Motor neuron (in vitro differentiated cells): ENCODE measurements at regions not wholly inside any gene's neighbourhood (a gene's known extent, or its start where the extent isn't known, plus 50 kb on each side); places are given as distances from the start of the nearest gene placed in this dataset.
A peak's percentile ranks its signal among the peaks of the same experiment; 100 is the strongest.

Experiments used
- ATAC-seq, 8 experiments: fragments of 200-7000 bp; cut with Tn5 transposase; replicated peaks in 6 of 8; 2 replicates each; pipeline ENCODE4 v1.8.0; 2021; ENCODE audit warnings: mild to moderate bottlenecking in 8 of 8, moderate library complexity in 8 of 8
- H3K27ac ChIP-seq, 2 donors: fragments of 250-450 bp; sonication (Bioruptor Pico); 2 replicates each; pipeline ENCODE4 v1.9.0; 2021; ENCODE audit warnings: antibody characterized with exemption in 2 of 2, mild to moderate bottlenecking in 2 of 2, moderate library complexity in 1 of 2
- H3K4me1 ChIP-seq, 2 donors: fragments of 250-450 bp; sonication (Bioruptor Pico); replicated peaks in 1 of 2; 2 replicates each; pipeline ENCODE4 v1.6.1; 2021; ENCODE audit warnings: antibody characterized with exemption in 2 of 2, mild to moderate bottlenecking in 2 of 2, moderate library complexity in 1 of 2
- H3K4me3 ChIP-seq, 5 donors: fragments of 250-450 bp; sonication (Bioruptor Pico); 2 replicates each; pipeline ENCODE4 v1.9.0; 2021; ENCODE audit warnings: antibody characterized with exemption in 5 of 5, mild to moderate bottlenecking in 5 of 5, moderate library complexity in 4 of 5
- WGBS, 10 experiments: fragments of 450-650 bp; shearing (Covaris generic); methylation state at CpG; one replicate each; pipeline ENCODE4 v1.0.0; 2022; 5-methylcytosine and 5-hydroxymethylcytosine counted together
- in situ Hi-C, 9 experiments: fragments of 400-800 bp; cut with MboI; loops; one replicate each; pipeline ENCODE4 v1.15.0; 2021; ENCODE audit warnings: low sequenced_read_pairs in 9 of 9, low pct_unique_long_range_greater_than_20kb in 2 of 9; ENCODE audit not compliant: unreplicated experiment in 9 of 9

- Histone ChIP-seq H3K27ac (no peak overlapping the region), H3K4me1 (peaks cover 0 to 2% of the 10 kb centered on the region in 2 donors), H3K4me3 (no peak overlapping the region)
- 23 to 88% (median 68%) methylated on average over 1 to 8 of the region's 8 CpGs for WGBS, 10 experiments
- no peak for ATAC-seq
- in situ Hi-C loops = no loop called here
Observed at GRCh38 chr10:7007600-7008190, 403.1 kb downstream of the SFMBT2 start.

GRCh38 chr10:7006566-7006965 lies 404.3 kb downstream of the SFMBT2 start:
- no peak for ATAC-seq
- Histone ChIP-seq H3K4me1 (peaks cover 0 to 2% of the 10 kb centered on the region in 2 donors), H3K4me3 (no peak overlapping the region), H3K27ac (no peak overlapping the region)
- WGBS, 10 experiments = 0 to 83% (median 35%) methylated on average over 1 to 2 of the region's 2 CpGs; no CpG with 5 or more reads in 2 of the 10 experiments
- in situ Hi-C loops = no loop called here

GRCh38 chr10:7003831-7004395 lies 406.9 kb downstream of the SFMBT2 start:
- H3K4me1 ChIP-seq = peaks cover 2 to 7% of the 10 kb centered on the region in 2 donors
- 0 to 100% (median 62%) methylated on average over 1 to 4 of the region's 4 CpGs for WGBS, 10 experiments
- H3K27ac ChIP-seq = no peak overlapping the region
- no peak for ATAC-seq
- in situ Hi-C loops = no loop called here
- H3K4me3 ChIP-seq = no peak overlapping the region

- Histone ChIP-seq H3K4me3 (no peak overlapping the region), H3K27ac (no peak overlapping the region), H3K4me1 (peaks cover 15 to 16% of the 10 kb centered on the region in 2 donors)
- WGBS, 10 experiments = 24 to 96% (median 80%) methylated on average over 3 to 4 of the region's 4 CpGs; no CpG with 5 or more reads in 5 of the 10 experiments
- in situ Hi-C loops = no loop called here
- ATAC-seq = peak in 4 of 8 experiments; percentile 26 to 84 (median 50)
Observed at GRCh38 chr10:7000061-7000460, 410.8 kb downstream of the SFMBT2 start.

GRCh38 chr10:6999232-6999925 lies 411.5 kb downstream of the SFMBT2 start:
- H3K4me3 ChIP-seq = no peak overlapping the region
- ATAC-seq = no peak
- in situ Hi-C loops = no loop called here
- H3K4me1 ChIP-seq = peaks cover 15 to 16% of the 10 kb centered on the region in 2 donors
- no peak overlapping the region for H3K27ac ChIP-seq
- WGBS, 10 experiments = 0 to 100% (median 21%) methylated on average over 1 to 2 of the region's 2 CpGs; no CpG with 5 or more reads in 3 of the 10 experiments

GRCh38 chr10:6997509-6997908 lies 413.3 kb downstream of the SFMBT2 start:
- peak in 4 of 8 experiments; percentile 25 to 62 (median 53) for ATAC-seq
- no peak overlapping the region for H3K4me3 ChIP-seq
- H3K27ac ChIP-seq = no peak overlapping the region
- in situ Hi-C loops = no loop called here
- H3K4me1 ChIP-seq = peaks cover 15 to 16% of the 10 kb centered on the region in 2 donors
- 0 to 100% (median 74%) methylated on average over 1 to 2 of the region's 2 CpGs; no CpG with 5 or more reads in 4 of the 10 experiments for WGBS, 10 experiments

- Histone ChIP-seq H3K27ac (no peak overlapping the region), H3K4me3 (no peak overlapping the region), H3K4me1 (peaks cover 15 to 16% of the 10 kb centered on the region in 2 donors)
- 29 to 64% (median 50%) methylated on average over 2 to 4 of the region's 4 CpGs; no CpG with 5 or more reads in 2 of the 10 experiments for WGBS, 10 experiments
- peak in 1 of 8 experiments; percentile 55 for ATAC-seq
- in situ Hi-C loops = no loop called here
Observed at GRCh38 chr10:6996431-6996830, 414.4 kb downstream of the SFMBT2 start.

GRCh38 chr10:6995831-6996230 lies 415.0 kb downstream of the SFMBT2 start:
- no peak for ATAC-seq
- in situ Hi-C loops = no loop called here
- Histone ChIP-seq H3K27ac (no peak overlapping the region), H3K4me3 (no peak overlapping the region), H3K4me1 (peaks cover 15 to 16% of the 10 kb centered on the region in 2 donors)
- WGBS, 10 experiments = 18 to 100% (median 73%) methylated on average over 1 to 4 of the region's 4 CpGs; no CpG with 5 or more reads in 1 of the 10 experiments

GRCh38 chr10:6995341-6995740 lies 415.3 kb upstream of the PRKCQ start:
- in situ Hi-C loops = no loop called here
- Histone ChIP-seq H3K27ac (no peak overlapping the region), H3K4me3 (no peak overlapping the region), H3K4me1 (peaks cover 15 to 16% of the 10 kb centered on the region in 2 donors)
- 0 to 100% (median 90%) methylated on average over 1 to 3 of the region's 3 CpGs; no CpG with 5 or more reads in 1 of the 10 experiments for WGBS, 10 experiments
- peak in 1 of 8 experiments; percentile 51 for ATAC-seq

GRCh38 chr10:6990891-6991290 lies 410.8 kb upstream of the PRKCQ start:
- in situ Hi-C loops = no loop called here
- Histone ChIP-seq H3K4me3 (no peak overlapping the region), H3K4me1 (peaks cover 7 to 12% of the 10 kb centered on the region in 2 donors), H3K27ac (no peak overlapping the region)
- no peak for ATAC-seq

GRCh38 chr10:6988654-6989053 lies 408.6 kb upstream of the PRKCQ start:
- ATAC-seq = no peak
- WGBS, 10 experiments = 0 to 100% (median 48%) methylated on average over 1 to 4 of the region's 4 CpGs; no CpG with 5 or more reads in 2 of the 10 experiments
- in situ Hi-C loops = no loop called here
- H3K4me3 ChIP-seq = no peak overlapping the region
- H3K27ac ChIP-seq = no peak overlapping the region
- peaks cover 6 to 18% of the 10 kb centered on the region in 2 donors for H3K4me1 ChIP-seq

- WGBS, 10 experiments = 20 to 88% (median 56%) methylated on average over 1 to 7 of the region's 8 CpGs; no CpG with 5 or more reads in 4 of the 10 experiments
- Histone ChIP-seq H3K4me1 (peaks cover 6 to 18% of the 10 kb centered on the region in 2 donors), H3K27ac (no peak overlapping the region), H3K4me3 (no peak overlapping the region)
- peak in 4 of 8 experiments; percentile 29 to 69 (median 62) for ATAC-seq
- in situ Hi-C loops = no loop called here
Observed at GRCh38 chr10:6987536-6987945, 407.5 kb upstream of the PRKCQ start.

GRCh38 chr10:6986927-6987326 lies 406.9 kb upstream of the PRKCQ start:
- peaks cover 6 to 18% of the 10 kb centered on the region in 2 donors for H3K4me1 ChIP-seq
- WGBS, 10 experiments = 30 to 100% (median 80%) methylated on average over 1 to 7 of the region's 10 CpGs; no CpG with 5 or more reads in 3 of the 10 experiments
- no peak overlapping the region for H3K27ac ChIP-seq
- H3K4me3 ChIP-seq = no peak overlapping the region
- in situ Hi-C loops = no loop called here
- ATAC-seq = no peak
